ENCODE measurements at regions not wholly inside any gene's neighbourhood (a gene's known extent, or its start where the extent isn't known, plus 50 kb on each side); places are given as distances from the start of the nearest gene placed in this dataset.

DNA sequence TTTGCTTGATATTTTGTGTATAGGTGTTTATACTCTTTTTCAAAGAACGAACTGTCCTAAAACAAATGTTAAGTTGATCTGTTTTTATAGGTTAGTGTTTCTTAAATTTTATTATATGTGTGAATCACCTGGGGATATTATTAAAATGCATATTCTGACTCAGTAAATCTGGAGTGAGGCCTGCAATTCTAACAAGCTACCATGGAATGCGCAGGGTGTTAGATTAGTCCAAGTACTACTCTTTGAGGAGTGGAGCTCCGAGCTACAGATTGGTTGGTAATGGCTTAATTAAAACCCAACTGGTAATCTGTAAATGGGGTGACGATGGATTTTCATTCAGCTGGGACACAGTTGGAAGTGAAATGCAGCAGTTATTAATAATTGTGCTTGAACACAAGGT is 214.1 kb upstream of the UFM1 start:
- TF ChIP-seq, protein P1, sequence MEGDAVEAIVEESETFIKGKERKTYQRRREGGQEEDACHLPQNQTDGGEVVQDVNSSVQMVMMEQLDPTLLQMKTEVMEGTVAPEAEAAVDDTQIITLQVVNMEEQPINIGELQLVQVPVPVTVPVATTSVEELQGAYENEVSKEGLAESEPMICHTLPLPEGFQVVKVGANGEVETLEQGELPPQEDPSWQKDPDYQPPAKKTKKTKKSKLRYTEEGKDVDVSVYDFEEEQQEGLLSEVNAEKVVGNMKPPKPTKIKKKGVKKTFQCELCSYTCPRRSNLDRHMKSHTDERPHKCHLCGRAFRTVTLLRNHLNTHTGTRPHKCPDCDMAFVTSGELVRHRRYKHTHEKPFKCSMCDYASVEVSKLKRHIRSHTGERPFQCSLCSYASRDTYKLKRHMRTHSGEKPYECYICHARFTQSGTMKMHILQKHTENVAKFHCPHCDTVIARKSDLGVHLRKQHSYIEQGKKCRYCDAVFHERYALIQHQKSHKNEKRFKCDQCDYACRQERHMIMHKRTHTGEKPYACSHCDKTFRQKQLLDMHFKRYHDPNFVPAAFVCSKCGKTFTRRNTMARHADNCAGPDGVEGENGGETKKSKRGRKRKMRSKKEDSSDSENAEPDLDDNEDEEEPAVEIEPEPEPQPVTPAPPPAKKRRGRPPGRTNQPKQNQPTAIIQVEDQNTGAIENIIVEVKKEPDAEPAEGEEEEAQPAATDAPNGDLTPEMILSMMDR (IDR thresholded peaks at IDR 0.05): no peak
- TF ChIP-seq POLR2A (IDR thresholded peaks at IDR 0.05): no peak
- no peak for TF ChIP-seq EP300 (IDR thresholded peaks at IDR 0.05; ENCODE audit: low read depth)

Data from transverse colon (tissue), 3 donors.